Right lobe of liver (tissue), 4 donors: ENCODE measurements at regions not wholly inside any gene's neighbourhood (a gene's known extent, or its start where the extent isn't known, plus 50 kb on each side); places are given as distances from the start of the nearest gene placed in this dataset.

Experiments
- CTCF ChIP-seq, 4 donors: fragments of 200-600 bp in 3 of 4; fragments of 450-650 bp in 1 of 4; IDR thresholded peaks; one replicate each; pipeline versions ENCODE4 v1.5.1 to v1.8.0; 2016 to 2022; ENCODE audit warnings: antibody characterized with exemption in 4 of 4, mild to moderate bottlenecking in 2 of 4
- POLR2A ChIP-seq: fragments of 450-650 bp; IDR thresholded peaks from one replicate; pipeline ENCODE4 v1.6.1; 2017; ENCODE audit warnings: antibody characterized with exemption, mild to moderate bottlenecking
- donor health status: DM: no; HTN: no; CAD: no.
- donor health status: DM: no; HTN: no; CAD: no.
- donor health status: DM: no; HTN: yes; CAD: no.

- no peak for TF ChIP-seq CTCF (IDR thresholded peaks at IDR 0.05)
- TF ChIP-seq POLR2A = no peak
Observed at GRCh38 chr3:34938784-34939183, 700.5 kb upstream of the ARPP21 start.
